ENCODE measurements at regions not wholly inside any gene's neighbourhood (a gene's known extent, or its start where the extent isn't known, plus 50 kb on each side); places are given as distances from the start of the nearest gene placed in this dataset.
A peak's percentile ranks its signal among the peaks of the same experiment; 100 is the strongest.

DNA sequence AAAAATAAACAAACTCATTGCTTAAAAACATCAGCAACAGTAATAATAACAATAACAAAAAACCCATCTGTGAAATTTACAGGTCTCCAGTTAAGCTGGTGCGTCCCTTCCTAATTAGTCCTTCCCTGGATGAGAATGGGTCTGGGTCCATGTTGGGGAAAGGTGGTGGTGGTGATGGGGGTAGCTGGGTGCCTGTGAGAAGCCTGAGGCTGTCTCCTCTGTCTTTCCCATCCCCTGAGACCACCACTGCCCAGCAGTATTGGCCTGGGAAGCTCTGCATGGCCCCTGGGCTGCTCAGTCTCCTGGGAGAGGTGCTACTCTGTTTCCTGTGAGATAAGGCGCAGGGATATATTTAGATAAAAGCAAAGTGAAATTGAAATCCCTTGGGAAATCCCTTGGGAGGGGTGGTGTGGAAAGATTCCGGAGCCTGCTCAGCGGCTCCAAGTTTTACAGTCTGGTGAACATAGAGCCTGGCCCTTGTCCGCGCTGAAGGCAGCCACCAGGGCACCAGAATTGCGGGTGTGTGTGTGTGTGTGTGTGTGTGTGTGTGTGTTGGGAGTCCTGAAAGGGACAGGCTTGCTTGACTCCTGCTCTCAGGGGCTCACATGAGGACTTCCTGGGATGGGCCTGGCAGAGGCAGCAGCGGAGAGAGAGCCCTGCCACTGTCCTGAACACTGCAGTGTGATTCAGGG is 150.2 kb downstream of the FOXD2 start:
- DNase-seq: no peak
- Histone ChIP-seq H3K4me3 (no peak overlapping the region), H3K4me1 (peaks cover 0 to 8% (median 3%) of the 10 kb centered on the region in 3 donors), H3K36me3 (no peaks in the 10 kb centered on the region), H3K27ac (no peak overlapping the region), H3K9me3 (no peaks in the 10 kb centered on the region), H3K27me3 (peaks cover 0 to 85% (median under 1%) of the 10 kb centered on the region in 4 donors)
- TF ChIP-seq POLR2A (IDR thresholded peaks at IDR 0.05): no peak
- TF ChIP-seq, protein P1, sequence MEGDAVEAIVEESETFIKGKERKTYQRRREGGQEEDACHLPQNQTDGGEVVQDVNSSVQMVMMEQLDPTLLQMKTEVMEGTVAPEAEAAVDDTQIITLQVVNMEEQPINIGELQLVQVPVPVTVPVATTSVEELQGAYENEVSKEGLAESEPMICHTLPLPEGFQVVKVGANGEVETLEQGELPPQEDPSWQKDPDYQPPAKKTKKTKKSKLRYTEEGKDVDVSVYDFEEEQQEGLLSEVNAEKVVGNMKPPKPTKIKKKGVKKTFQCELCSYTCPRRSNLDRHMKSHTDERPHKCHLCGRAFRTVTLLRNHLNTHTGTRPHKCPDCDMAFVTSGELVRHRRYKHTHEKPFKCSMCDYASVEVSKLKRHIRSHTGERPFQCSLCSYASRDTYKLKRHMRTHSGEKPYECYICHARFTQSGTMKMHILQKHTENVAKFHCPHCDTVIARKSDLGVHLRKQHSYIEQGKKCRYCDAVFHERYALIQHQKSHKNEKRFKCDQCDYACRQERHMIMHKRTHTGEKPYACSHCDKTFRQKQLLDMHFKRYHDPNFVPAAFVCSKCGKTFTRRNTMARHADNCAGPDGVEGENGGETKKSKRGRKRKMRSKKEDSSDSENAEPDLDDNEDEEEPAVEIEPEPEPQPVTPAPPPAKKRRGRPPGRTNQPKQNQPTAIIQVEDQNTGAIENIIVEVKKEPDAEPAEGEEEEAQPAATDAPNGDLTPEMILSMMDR (IDR thresholded peaks at IDR 0.05): no peak
- WGBS, 2 donors: 75% methylated on average over 6 to 8 of the region's 8 CpGs
- intact Hi-C loops (cut with DNase I): no loop called here

DNA sequence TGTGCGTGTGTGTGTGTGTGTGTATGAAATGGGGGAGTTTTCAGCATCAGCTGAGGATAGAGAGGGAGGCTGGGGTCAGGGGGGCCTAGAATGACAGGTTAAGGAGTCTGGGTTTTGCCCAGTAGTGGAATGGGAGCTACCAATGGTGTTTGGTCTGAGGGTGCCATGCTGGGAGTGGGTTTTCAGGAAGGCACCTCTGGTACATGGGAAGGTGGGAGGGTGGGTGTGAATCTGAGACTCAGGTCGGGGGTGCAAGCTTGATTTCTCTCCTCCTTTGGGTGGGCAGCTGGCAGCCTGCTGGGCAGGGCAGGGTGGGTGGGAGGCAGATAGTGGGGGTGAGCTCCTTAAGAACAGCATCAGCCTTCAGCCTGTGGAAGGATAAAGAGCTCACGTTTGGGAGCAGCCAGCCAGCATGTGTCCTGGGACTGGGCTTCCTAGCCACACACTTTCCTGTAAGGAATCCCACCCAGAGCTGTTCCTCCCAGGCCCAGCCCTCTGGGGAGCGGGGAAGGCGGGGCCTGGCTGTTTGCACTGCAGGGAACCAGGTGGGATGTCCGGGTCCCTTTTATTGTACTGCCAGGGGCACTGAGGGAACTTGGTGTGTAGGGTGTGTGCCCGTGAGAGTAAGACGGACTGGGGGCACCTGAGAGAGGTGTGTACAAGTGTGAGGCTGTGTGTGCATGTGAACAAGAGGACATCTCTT is 152.8 kb downstream of the FOXD2 start:
- no peak overlapping the region for H3K4me3 ChIP-seq
- H3K36me3 ChIP-seq: no peaks in the 10 kb centered on the region
- no peak overlapping the region for H3K27ac ChIP-seq
- no peaks in the 10 kb centered on the region for H3K9me3 ChIP-seq
- intact Hi-C loops (cut with DNase I): no loop called here
- TF ChIP-seq POLR2A (IDR thresholded peaks at IDR 0.05): no peak
- TF ChIP-seq, protein P1 (IDR thresholded peaks at IDR 0.05): no peak
- 72 to 73% methylated on average over 7 to 8 of the region's 8 CpGs for WGBS, 2 donors
- DNase-seq: no peak
- H3K4me1 ChIP-seq: peaks cover 0 to 14% (median 7%) of the 10 kb centered on the region in 3 donors
- H3K27me3 ChIP-seq: peaks cover 0 to 85% (median 4%) of the 10 kb centered on the region in 4 donors

DNA sequence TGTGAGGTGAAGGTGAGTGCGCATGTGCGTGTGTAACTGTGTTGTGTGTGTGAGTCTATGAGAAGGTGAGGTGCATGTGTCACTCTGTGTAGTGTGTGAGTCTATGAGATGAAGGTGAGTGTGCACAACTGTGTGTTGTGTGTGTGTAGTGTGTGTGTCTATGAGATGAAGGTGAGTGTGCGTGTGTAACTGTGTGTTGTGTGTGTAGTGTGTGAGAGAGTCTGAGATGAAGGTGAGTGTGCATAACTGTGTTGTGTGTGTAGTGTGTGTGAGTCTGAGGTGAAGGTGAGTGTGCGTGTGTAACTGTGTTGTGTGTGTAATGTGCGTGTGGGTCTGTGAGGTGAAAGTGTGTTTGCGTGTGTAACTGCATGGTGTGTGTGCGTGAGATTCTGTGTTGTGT is 154.0 kb downstream of the FOXD2 start:
- WGBS, 2 donors: 84 to 98% methylated on average over 7 of the region's 7 CpGs
- DNase-seq: no peak
- Histone ChIP-seq H3K4me1 (peaks cover 0 to 14% (median 7%) of the 10 kb centered on the region in 3 donors), H3K36me3 (no peaks in the 10 kb centered on the region), H3K9me3 (no peaks in the 10 kb centered on the region), H3K27me3 (peaks cover 0 to 84% (median 4%) of the 10 kb centered on the region in 4 donors), H3K4me3 (no peak overlapping the region), H3K27ac (no peak overlapping the region)
- TF ChIP-seq POLR2A (IDR thresholded peaks at IDR 0.05): no peak
- TF ChIP-seq, protein P1 (IDR thresholded peaks at IDR 0.05): no peak
- intact Hi-C loops (cut with DNase I): no loop called here

DNA sequence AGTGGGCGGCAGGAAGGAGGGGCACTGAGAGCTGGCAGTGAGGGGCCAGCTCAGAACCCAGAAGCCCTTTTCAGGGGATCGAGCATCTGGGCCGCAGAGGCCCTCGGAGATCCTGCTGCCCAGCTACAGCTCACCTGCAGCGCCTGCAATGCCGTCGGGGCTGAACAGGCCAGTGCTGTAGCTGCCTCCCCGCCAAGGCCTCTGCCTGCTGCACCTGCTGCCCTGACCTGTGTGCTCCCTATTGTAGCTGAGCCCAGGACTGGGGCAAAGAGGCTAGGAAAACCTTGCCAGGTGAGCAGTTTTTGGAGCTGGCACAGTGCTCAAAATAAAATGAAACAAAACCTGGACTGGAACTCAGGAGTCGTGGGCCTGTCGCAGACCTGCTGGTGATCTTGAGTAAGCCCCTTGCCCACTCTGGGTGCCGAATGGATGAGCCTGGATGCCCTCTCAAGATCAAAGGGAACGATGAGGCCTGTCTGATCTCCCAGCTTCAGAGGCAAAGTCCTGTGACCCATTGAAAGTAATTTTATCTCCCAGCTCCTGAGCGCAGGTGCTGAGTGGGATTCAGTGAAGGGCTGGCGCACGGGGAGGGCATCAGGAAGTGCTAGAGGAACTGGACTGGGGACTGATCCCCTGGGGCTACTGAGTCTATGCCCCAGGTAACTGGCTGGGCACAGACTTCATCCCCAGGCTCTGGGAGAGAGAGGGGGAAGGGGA is 154.6 kb downstream of the FOXD2 start:
- DNase-seq: no peak
- no peak for TF ChIP-seq POLR2A (IDR thresholded peaks at IDR 0.05)
- TF ChIP-seq, protein P1 (IDR thresholded peaks at IDR 0.05): no peak
- Histone ChIP-seq H3K27ac (no peak overlapping the region), H3K36me3 (no peaks in the 10 kb centered on the region), H3K4me3 (peak overlapping the region in 1 of 4 donors; percentile 22), H3K9me3 (no peaks in the 10 kb centered on the region), H3K4me1 (peaks cover 0 to 14% (median 7%) of the 10 kb centered on the region in 3 donors), H3K27me3 (peaks cover 0 to 78% (median 4%) of the 10 kb centered on the region in 4 donors)
- intact Hi-C loops (cut with DNase I): no loop called here
- WGBS, 2 donors: 67 to 75% methylated on average over 5 to 15 of the region's 15 CpGs

Data from esophagus squamous epithelium (tissue), 5 donors.